22Rv1 (cell line): ENCODE measurements at regions not wholly inside any gene's neighbourhood (a gene's known extent, or its start where the extent isn't known, plus 50 kb on each side); places are given as distances from the start of the nearest gene placed in this dataset.

Source experiments
- CTCF ChIP-seq: fragments of 450-650 bp; IDR thresholded peaks from 2 replicates; pipeline ENCODE4 v1.5.1; 2017; ENCODE audit warnings: mild to moderate bottlenecking
- ZFX ChIP-seq: fragments of 450-650 bp; IDR thresholded peaks from 2 replicates; pipeline ENCODE4 v1.6.1; 2017; ENCODE audit warnings: antibody characterized with exemption, borderline replicate concordance

DNA sequence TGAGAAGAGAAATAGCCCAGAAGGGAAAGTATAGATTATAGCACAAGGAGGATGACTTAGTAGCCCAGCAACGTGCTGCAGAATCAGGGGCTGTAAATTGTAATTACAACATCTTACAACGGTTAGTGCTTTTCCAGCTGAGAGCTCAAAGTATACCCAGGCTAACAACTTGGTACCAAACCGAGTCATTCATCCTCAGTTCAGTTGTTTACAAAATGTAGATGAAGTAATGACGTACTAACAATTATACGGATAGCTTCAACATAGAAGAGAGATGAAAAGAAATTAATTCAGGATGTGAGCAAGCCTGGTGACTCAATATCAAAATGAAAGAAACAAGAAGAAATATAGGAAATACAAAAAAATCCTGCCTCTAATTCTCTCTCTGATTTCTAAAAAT lies 99.2 kb downstream of the DYNAP start:
- TF ChIP-seq CTCF (no peak), ZFX (no peak)
